Neural cell (in vitro differentiated cells): ENCODE measurements at regions not wholly inside any gene's neighbourhood (a gene's known extent, or its start where the extent isn't known, plus 50 kb on each side); places are given as distances from the start of the nearest gene placed in this dataset.

ENCODE experiments used
- H2AFZ ChIP-seq: fragments of 200-600, 300-800 bp; sonication (generic), shearing (Covaris generic); 2 replicates; pipeline ENCODE4 v1.6.0; 2014; ENCODE audit warnings: low read depth, mild to moderate bottlenecking, antibody characterized with exemption, low read length, moderate library complexity
- H3F3A ChIP-seq: fragments of 200-600 bp; shearing (Covaris generic); 2 replicates; pipeline ENCODE4 v1.6.1; 2016; ENCODE audit warnings: mild to moderate bottlenecking, moderate library complexity, mixed read lengths, antibody characterized with exemption, low read length; ENCODE audit not compliant: insufficient read depth, poor library complexity, severe bottlenecking
- H3K27ac ChIP-seq: fragments of 200-600, 300-800 bp; sonication (generic), shearing (Covaris generic); 2 replicates; pipeline ENCODE4 v1.5.1; 2014; ENCODE audit warnings: mild to moderate bottlenecking, low read length, moderate library complexity
- H3K27me3 ChIP-seq: fragments of 300-800, 200-600 bp; sonication (generic), shearing (Covaris generic); 2 replicates; pipeline ENCODE4 v1.6.0; 2014; ENCODE audit warnings: mild to moderate bottlenecking, low read depth, low read length, moderate library complexity; ENCODE audit not compliant: insufficient read depth
- H3K36me3 ChIP-seq: fragments of 300-800, 200-600 bp; sonication (generic), shearing (Covaris generic); 2 replicates; pipeline ENCODE4 v1.5.1; 2014; ENCODE audit warnings: mild to moderate bottlenecking, antibody characterized with exemption, low read length, moderate library complexity; ENCODE audit not compliant: insufficient read depth
- H3K4me2 ChIP-seq: fragments of 300-800, 200-600 bp; sonication (generic), shearing (Covaris generic); 2 replicates; pipeline ENCODE4 v1.6.0; 2014; ENCODE audit warnings: mild to moderate bottlenecking, low read length
- H3K4me3 ChIP-seq: fragments of 300-800, 200-600 bp; sonication (generic), shearing (Covaris generic); 2 replicates; pipeline ENCODE4 v1.5.1; 2014; ENCODE audit warnings: mild to moderate bottlenecking, low read length, moderate library complexity
- H3K79me2 ChIP-seq: fragments of 200-600 bp; shearing (Covaris generic); replicated peaks from 2 replicates; pipeline ENCODE4 v1.6.0; 2014; ENCODE audit warnings: mild to moderate bottlenecking, low read length, moderate library complexity; ENCODE audit not compliant: insufficient read depth
- H3K9ac ChIP-seq: fragments of 300-800, 200-600 bp; sonication (generic), shearing (Covaris generic); 2 replicates; pipeline ENCODE4 v1.6.1; 2016; ENCODE audit warnings: mild to moderate bottlenecking, low read length, mixed read lengths
- H3K9me2 ChIP-seq: fragments of 200-600 bp; shearing (Covaris generic); 2 replicates; pipeline ENCODE4 v1.6.1; 2016; ENCODE audit warnings: mild to moderate bottlenecking, low read length, mixed read lengths; ENCODE audit not compliant: insufficient read depth
- H3K9me3 ChIP-seq: fragments of 200-600, 300-800 bp; sonication (generic), shearing (Covaris generic); 2 replicates; pipeline ENCODE4 v1.6.1; 2016; ENCODE audit warnings: mild to moderate bottlenecking, mixed run types, low read length, moderate library complexity, mixed read lengths
- H4K20me1 ChIP-seq: fragments of 200-600 bp; shearing (Covaris generic); 2 replicates; pipeline ENCODE4 v1.6.1; 2016; ENCODE audit warnings: mild to moderate bottlenecking, mixed run types; ENCODE audit not compliant: insufficient read depth
- CTCF ChIP-seq: fragments of 450-650 bp; IDR thresholded peaks from 2 replicates; pipeline ENCODE4 v1.5.1; 2014; ENCODE audit warnings: antibody characterized with exemption, mild to moderate bottlenecking, moderate library complexity; ENCODE audit not compliant: poor library complexity, severe bottlenecking
- EP300 ChIP-seq: fragments of 450-650 bp; conservative IDR thresholded peaks from 2 replicates; pipeline ENCODE4 v1.6.1; 2014; ENCODE audit warnings: antibody characterized with exemption, mild to moderate bottlenecking, moderate library complexity; ENCODE audit not compliant: poor library complexity, severe bottlenecking
- EZH2 ChIP-seq: fragments of 200-600, 300-800 bp; shearing (Covaris generic), sonication (generic); IDR thresholded peaks from 2 replicates; pipeline ENCODE4 v1.6.1; 2014; ENCODE audit warnings: antibody characterized with exemption, low read length, borderline replicate concordance, mild to moderate bottlenecking; ENCODE audit not compliant: insufficient read depth, poor library complexity, severe bottlenecking
- MXI1 ChIP-seq: fragments of 450-650 bp; conservative IDR thresholded peaks from 2 replicates; pipeline ENCODE4 v1.6.1; 2014; ENCODE audit warnings: antibody characterized with exemption, mild to moderate bottlenecking; ENCODE audit not compliant: poor library complexity, severe bottlenecking
- POLR2AphosphoS5 ChIP-seq: IDR thresholded peaks from 2 replicates; pipeline ENCODE4 v1.6.1; 2012
- RAD21 ChIP-seq: fragments of 450-650 bp; conservative IDR thresholded peaks from 2 replicates; pipeline ENCODE4 v1.6.1; 2014; ENCODE audit warnings: antibody characterized with exemption, mild to moderate bottlenecking, moderate library complexity
- REST ChIP-seq: IDR thresholded peaks from 2 replicates; pipeline ENCODE4 v1.6.1; 2012; ENCODE audit warnings: borderline replicate concordance
- SMC3 ChIP-seq: fragments of 450-650 bp; conservative IDR thresholded peaks from 2 replicates; pipeline ENCODE4 v1.6.1; 2014; ENCODE audit warnings: antibody characterized with exemption, mild to moderate bottlenecking, moderate library complexity; ENCODE audit not compliant: poor library complexity
- TAF1 ChIP-seq: IDR thresholded peaks from 2 replicates; pipeline ENCODE4 v1.6.1; 2012; ENCODE audit warnings: low read depth

- Histone ChIP-seq H3K27me3 (no peaks in the 10 kb centered on the region), H3F3A (no peaks in the 10 kb centered on the region), H3K4me2 (no peak overlapping the region), H3K27ac (no peak overlapping the region), H3K36me3 (no peaks in the 10 kb centered on the region), H3K9ac (no peak overlapping the region), H3K9me2 (no peaks in the 10 kb centered on the region), H2AFZ (no peak overlapping the region), H3K9me3 (no peaks in the 10 kb centered on the region), H3K79me2 (no peaks in the 10 kb centered on the region), H3K4me3 (no peak overlapping the region), H4K20me1 (no peaks in the 10 kb centered on the region)
- no peak for TF ChIP-seq REST
- no peak for TF ChIP-seq CTCF
- TF ChIP-seq POLR2AphosphoS5, result no peak
- TF ChIP-seq TAF1, result no peak
- TF ChIP-seq MXI1, result no peak
- TF ChIP-seq RAD21, result no peak
- TF ChIP-seq SMC3, result no peak
- no peak for TF ChIP-seq EP300
- no peak for TF ChIP-seq EZH2
These were observed 537.3 kb upstream of the MCTP2 start for GRCh38 chr15:93694033-93694432.

GRCh38 chr15:93683651-93684050 is 547.7 kb upstream of the MCTP2 start:
- Histone ChIP-seq H3K79me2 (no peaks in the 10 kb centered on the region), H3K27ac (no peak overlapping the region), H3K9me2 (no peaks in the 10 kb centered on the region), H3K27me3 (no peaks in the 10 kb centered on the region), H3K4me3 (no peak overlapping the region), H3K9ac (no peak overlapping the region), H3K36me3 (no peaks in the 10 kb centered on the region), H3K4me2 (no peak overlapping the region), H3F3A (no peaks in the 10 kb centered on the region), H3K9me3 (peaks cover 9% of the 10 kb centered on the region), H2AFZ (no peak overlapping the region), H4K20me1 (no peaks in the 10 kb centered on the region)
- TF ChIP-seq SMC3 (no peak), TAF1 (no peak), EP300 (no peak), EZH2 (no peak), POLR2AphosphoS5 (no peak), MXI1 (no peak), CTCF (no peak), RAD21 (no peak), REST (no peak)
